ENCODE measurements at regions not wholly inside any gene's neighbourhood (a gene's known extent, or its start where the extent isn't known, plus 50 kb on each side); places are given as distances from the start of the nearest gene placed in this dataset.
"Not testable (repeated sequence)": the region's sequence is repeated elsewhere in the genome, so short reads cannot be mapped to it uniquely, and the experiment has no call there.

DNA sequence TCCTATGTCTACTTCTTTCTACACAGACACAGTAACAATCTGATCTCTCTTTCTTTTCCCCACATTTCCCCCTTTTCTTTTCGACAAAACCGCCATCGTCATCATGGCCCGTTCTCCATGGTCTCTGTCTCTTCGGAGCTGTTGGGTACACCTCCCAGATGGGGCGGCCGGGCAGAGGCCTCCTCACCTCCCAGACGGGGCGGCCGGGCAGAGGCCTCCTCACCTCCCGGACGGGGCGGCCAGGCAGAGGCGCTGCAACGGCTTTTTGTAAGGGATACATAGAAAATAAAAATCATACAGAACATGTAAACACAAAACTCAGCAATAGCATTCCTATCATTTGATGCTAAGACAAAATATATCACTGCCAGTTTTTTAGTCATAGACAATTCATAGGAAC, 57.2 kb upstream of the USP25 start:
- not testable (repeated sequence) for TF ChIP-seq POLR2AphosphoS5, POLR2A (IDR thresholded peaks at IDR 0.05)
- TF ChIP-seq, protein P1, sequence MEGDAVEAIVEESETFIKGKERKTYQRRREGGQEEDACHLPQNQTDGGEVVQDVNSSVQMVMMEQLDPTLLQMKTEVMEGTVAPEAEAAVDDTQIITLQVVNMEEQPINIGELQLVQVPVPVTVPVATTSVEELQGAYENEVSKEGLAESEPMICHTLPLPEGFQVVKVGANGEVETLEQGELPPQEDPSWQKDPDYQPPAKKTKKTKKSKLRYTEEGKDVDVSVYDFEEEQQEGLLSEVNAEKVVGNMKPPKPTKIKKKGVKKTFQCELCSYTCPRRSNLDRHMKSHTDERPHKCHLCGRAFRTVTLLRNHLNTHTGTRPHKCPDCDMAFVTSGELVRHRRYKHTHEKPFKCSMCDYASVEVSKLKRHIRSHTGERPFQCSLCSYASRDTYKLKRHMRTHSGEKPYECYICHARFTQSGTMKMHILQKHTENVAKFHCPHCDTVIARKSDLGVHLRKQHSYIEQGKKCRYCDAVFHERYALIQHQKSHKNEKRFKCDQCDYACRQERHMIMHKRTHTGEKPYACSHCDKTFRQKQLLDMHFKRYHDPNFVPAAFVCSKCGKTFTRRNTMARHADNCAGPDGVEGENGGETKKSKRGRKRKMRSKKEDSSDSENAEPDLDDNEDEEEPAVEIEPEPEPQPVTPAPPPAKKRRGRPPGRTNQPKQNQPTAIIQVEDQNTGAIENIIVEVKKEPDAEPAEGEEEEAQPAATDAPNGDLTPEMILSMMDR (IDR thresholded peaks at IDR 0.05): not testable (repeated sequence)

Measured in prostate gland (tissue), 2 donors.